Erythroblast (primary cell): ENCODE measurements at regions not wholly inside any gene's neighbourhood (a gene's known extent, or its start where the extent isn't known, plus 50 kb on each side); places are given as distances from the start of the nearest gene placed in this dataset.

Experiments used
- GATA1 ChIP-seq: IDR thresholded peaks from 2 replicates; pipeline ENCODE4 v1.6.1; 2011; ENCODE audit warnings: low read depth, mild to moderate bottlenecking, control low read depth, low read length, moderate library complexity
- POLR2A ChIP-seq: IDR thresholded peaks from 2 replicates; pipeline ENCODE4 v1.6.1; 2011; ENCODE audit warnings: mild to moderate bottlenecking, low read length

GRCh38 chr7:153584132-153584531, 468.1 kb upstream of the DPP6 start:
- TF ChIP-seq POLR2A (no peak), GATA1 (no peak)
